Endothelial cell of umbilical vein (primary cell): ENCODE measurements at regions not wholly inside any gene's neighbourhood (a gene's known extent, or its start where the extent isn't known, plus 50 kb on each side); places are given as distances from the start of the nearest gene placed in this dataset.

ENCODE experiments used
- BruUV-seq: library from RNA; stranded (reverse); fragments of 400-500 nt; replicated peaks from 2 replicates; lab custom pipeline; 2021; lab: Mats Ljungman, UMichigan
- CTCF ChIA-PET: fragments of 300-600, 350-600 bp; sonication (Branson Sonifier 250); formaldehyde crosslinking; loops from one replicate; lab custom pipeline; 2021; ENCODE audit warnings: antibody characterized with exemption, inconsistent platforms; lab: Charles Lee
- POLR2A ChIA-PET: fragments of 300-600, 350-600 bp; sonication (Branson Sonifier 250); formaldehyde crosslinking; loops from one replicate; lab custom pipeline; 2021; ENCODE audit warnings: antibody characterized with exemption, inconsistent platforms; lab: Charles Lee
- DNase-seq: peaks from one replicate; pipeline ENCODE4 v3.0.0-alpha.2; 2011; ENCODE audit warnings: low read depth, low spot score
- FAIRE-seq: peaks from 2 replicates; lab custom pipeline; 2011; peaks lifted over from hg19 to GRCh38; lab: Jason Lieb, UNC
- H2AFZ ChIP-seq: 2 replicates; pipeline ENCODE4 v1.6.0; 2012; ENCODE audit warnings: low read depth, low read length, control low read depth, inconsistent platforms
- H3K27ac ChIP-seq: 2 replicates; pipeline ENCODE4 v1.5.1; 2011; ENCODE audit warnings: low read depth, mild to moderate bottlenecking, control low read depth, low read length, moderate library complexity; ENCODE audit not compliant: insufficient read depth
- H3K27me3 ChIP-seq, 2 experiments: 2 replicates each; pipeline versions ENCODE4 v1.6.0 to v1.6.1; 2011; ENCODE audit warnings: low read length in 2 of 2, mixed read lengths in 1 of 2; ENCODE audit not compliant: control insufficient read depth in 2 of 2, insufficient read depth in 2 of 2
- H3K36me3 ChIP-seq, 2 experiments: 2 replicates in 1 of 2; 3 replicates in 1 of 2; pipeline ENCODE4 v1.5.1; 2011; ENCODE audit warnings: low read length in 2 of 2, mild to moderate bottlenecking in 1 of 2, moderate library complexity in 1 of 2; ENCODE audit not compliant: control insufficient read depth in 2 of 2, insufficient read depth in 2 of 2; ENCODE audit errors: extremely low read depth in 1 of 2
- H3K4me1 ChIP-seq: 3 replicates; pipeline ENCODE4 v1.5.1; 2011; ENCODE audit warnings: mild to moderate bottlenecking, low read length; ENCODE audit not compliant: control insufficient read depth, insufficient read depth; ENCODE audit errors: extremely low read depth
- H3K4me2 ChIP-seq: 2 replicates; pipeline ENCODE4 v1.6.1; 2011; ENCODE audit warnings: low read length, control low read depth, mixed read lengths; ENCODE audit not compliant: insufficient read depth
- H3K4me3 ChIP-seq, 3 experiments: fragments of 200-600 bp in 1 of 3; sonication (generic), shearing (Covaris generic) in 1 of 3; replicated peaks in 1 of 3; 2 replicates each; pipeline ENCODE4 v1.5.1; 2011 to 2016; ENCODE audit warnings: control low read depth in 3 of 3, low read length in 3 of 3, mild to moderate bottlenecking in 2 of 3, inconsistent platforms in 1 of 3, low read depth in 1 of 3, moderate library complexity in 1 of 3; ENCODE audit not compliant: insufficient read depth in 1 of 3
- H3K79me2 ChIP-seq: 2 replicates; pipeline ENCODE4 v1.6.0; 2012; ENCODE audit warnings: low read length, inconsistent platforms; ENCODE audit not compliant: control insufficient read depth, insufficient read depth
- H3K9ac ChIP-seq: replicated peaks from 2 replicates; pipeline ENCODE3; 2011; ENCODE audit warnings: low read length, control low read depth; ENCODE audit not compliant: insufficient read depth; ENCODE audit errors: extremely low read depth
- H3K9me1 ChIP-seq: replicated peaks from 3 replicates; pipeline ENCODE4 v1.6.0; 2011; ENCODE audit warnings: mild to moderate bottlenecking, low read length; ENCODE audit not compliant: control insufficient read depth, insufficient read depth; ENCODE audit errors: extremely low read depth
- H3K9me3 ChIP-seq: replicated peaks from 2 replicates; pipeline ENCODE4 v1.5.1; 2012; ENCODE audit warnings: low read length, inconsistent platforms; ENCODE audit not compliant: control insufficient read depth, insufficient read depth
- H4K20me1 ChIP-seq: replicated peaks from 2 replicates; pipeline ENCODE3; 2011; ENCODE audit warnings: mild to moderate bottlenecking, low read length; ENCODE audit not compliant: control insufficient read depth, insufficient read depth; ENCODE audit errors: extremely low read depth
- CTCF ChIP-seq, 2 donors: IDR thresholded peaks; 1 replicate in 1 of 2; 2 replicates in 1 of 2; pipeline ENCODE4 v1.5.1; 2011; ENCODE audit warnings: low read length in 2 of 2, mild to moderate bottlenecking in 2 of 2, moderate library complexity in 2 of 2, control low read depth in 1 of 2, inconsistent platforms in 1 of 2, low read depth in 1 of 2; ENCODE audit not compliant: insufficient read depth in 1 of 2; ENCODE audit errors: extremely low read depth in 1 of 2
- EZH2 ChIP-seq: IDR thresholded peaks from 2 replicates; pipeline ENCODE4 v1.6.1; 2012; ENCODE audit warnings: borderline replicate concordance, low read depth, mild to moderate bottlenecking, moderate library complexity, low read length, inconsistent platforms; ENCODE audit not compliant: severe bottlenecking
- FOS ChIP-seq: IDR thresholded peaks from 2 replicates; pipeline ENCODE4 v1.6.1; 2011; ENCODE audit warnings: mild to moderate bottlenecking, low read length, moderate library complexity, borderline replicate concordance; ENCODE audit not compliant: insufficient read depth
- GATA2 ChIP-seq: IDR thresholded peaks from 2 replicates; pipeline ENCODE4 v1.7.0; 2011; ENCODE audit warnings: low read depth, mild to moderate bottlenecking, moderate library complexity, mixed read lengths, low read length; ENCODE audit not compliant: insufficient read length, insufficient read depth
- JUN ChIP-seq: IDR thresholded peaks from 2 replicates; pipeline ENCODE4 v1.6.1; 2011; ENCODE audit warnings: borderline replicate concordance, low read depth; ENCODE audit not compliant: insufficient read length, insufficient read depth
- MAX ChIP-seq: IDR thresholded peaks from 2 replicates; pipeline ENCODE4 v1.6.1; 2011; ENCODE audit not compliant: insufficient read depth, insufficient read length
- MYC ChIP-seq: IDR thresholded peaks from one replicate; pipeline ENCODE4 v1.6.1; 2011; ENCODE audit warnings: mild to moderate bottlenecking, low read depth, low read length
- POLR2A ChIP-seq: IDR thresholded peaks from 2 replicates; pipeline ENCODE4 v1.6.1; 2012; ENCODE audit warnings: low read depth, mild to moderate bottlenecking, control low read depth, low read length
- POLR2AphosphoS5 ChIP-seq: IDR thresholded peaks from 2 replicates; pipeline ENCODE4 v1.6.1; 2012; ENCODE audit warnings: low read depth, mild to moderate bottlenecking, control low read depth, low read length, moderate library complexity; ENCODE audit not compliant: insufficient read depth
- dilution Hi-C: fragments of 300-500 bp; cut with MboI; formaldehyde crosslinking; loops from one replicate; pipeline ENCODE4 v1.15.0; 2019; ENCODE audit warnings: low sequenced_read_pairs; ENCODE audit not compliant: extremely low pct_ligation_motif_present
- intact Hi-C: fragments of 100-400 bp; cut with micrococcal nuclease; formaldehyde crosslinking; loops from one replicate; pipeline ENCODE4 v1.10.0; 2022

DNA sequence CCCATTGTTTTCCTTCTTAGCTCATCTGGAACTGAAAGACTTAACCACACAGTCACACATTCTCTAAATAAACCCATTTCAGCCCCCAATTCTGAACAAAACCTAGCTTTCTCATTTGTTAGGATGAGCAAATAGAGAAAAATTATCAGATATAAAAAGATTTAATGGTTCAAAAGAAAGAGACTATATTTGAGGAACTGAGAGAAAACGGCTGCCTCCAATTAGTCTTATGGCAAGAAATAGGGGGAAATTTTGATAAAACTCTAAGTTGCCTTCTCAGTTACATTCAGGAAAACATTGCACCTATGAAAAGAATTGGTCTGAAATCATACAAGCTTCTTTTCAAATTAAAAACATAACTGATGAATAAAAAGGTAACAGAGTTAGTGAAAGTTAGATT, 63.7 kb upstream of the ALDH1B1 start:
- POLR2A ChIA-PET = no interaction called here
- CTCF ChIA-PET = interaction anchor here (0.9 kb wide), 1 partner anchor 9 kb away, joined by 3 read pairs; no protein-coding TSS in a partner anchor

GRCh38 chr9:38326122-38326521, 66.4 kb upstream of the ALDH1B1 start:
- H3K27ac ChIP-seq = no peak overlapping the region
- no peaks in the 10 kb centered on the region for H4K20me1 ChIP-seq
- ChIA-PET CTCF (no interaction called here), POLR2A (no interaction called here)
- intact Hi-C loops = no loop called here
- no peaks in the 10 kb centered on the region for H3K36me3 ChIP-seq
- H3K27me3 ChIP-seq = peaks cover 4 to 23% of the 10 kb centered on the region in 2 experiments
- no TSS peak for BruUV-seq
- DNase-seq = no peak
- H3K4me1 ChIP-seq = no peaks in the 10 kb centered on the region
- FAIRE-seq = no peak
- TF ChIP-seq JUN = no peak
- TF ChIP-seq EZH2 = no peak
- no peak for TF ChIP-seq MYC
- TF ChIP-seq FOS = no peak
- no peak for TF ChIP-seq POLR2AphosphoS5
- no peak for TF ChIP-seq MAX
- TF ChIP-seq POLR2A = no peak
- no peak for TF ChIP-seq CTCF (IDR thresholded peaks at IDR 0.05; ENCODE audit: extremely low read depth in 1 of 2, insufficient read depth in 1 of 2, low read depth in 1 of 2, low read length in 2 of 2)
- TF ChIP-seq GATA2 = no peak
- no peak overlapping the region for H3K9ac ChIP-seq
- H3K4me3 ChIP-seq = no peak overlapping the region
- no peaks in the 10 kb centered on the region for H3K9me1 ChIP-seq
- no peaks in the 10 kb centered on the region for H3K79me2 ChIP-seq
- H3K4me2 ChIP-seq = no peak overlapping the region
- dilution Hi-C loops = no loop called here
- H2AFZ ChIP-seq = no peak overlapping the region
- H3K9me3 ChIP-seq = no peaks in the 10 kb centered on the region

More for the DNA sequence above, 63.7 kb upstream of the ALDH1B1 start:
- BruUV-seq = no TSS peak
- dilution Hi-C loops (no loop called here), intact Hi-C loops (no loop called here)
- Histone ChIP-seq H3K36me3 (no peaks in the 10 kb centered on the region), H4K20me1 (no peaks in the 10 kb centered on the region), H3K79me2 (no peaks in the 10 kb centered on the region), H3K27ac (no peak overlapping the region), H3K4me3 (no peak overlapping the region), H3K9me1 (no peaks in the 10 kb centered on the region), H3K4me1 (no peaks in the 10 kb centered on the region), H3K27me3 (peaks cover 0 to 20% of the 10 kb centered on the region in 2 experiments), H3K9me3 (no peaks in the 10 kb centered on the region), H2AFZ (no peak overlapping the region), H3K4me2 (no peak overlapping the region), H3K9ac (no peak overlapping the region)
- DNase-seq (no peak), FAIRE-seq (no peak)
- TF ChIP-seq CTCF (IDR thresholded peaks at IDR 0.05; ENCODE audit: extremely low read depth in 1 of 2, insufficient read depth in 1 of 2, low read depth in 1 of 2, low read length in 2 of 2) = no peak
